ENCODE measurements at regions not wholly inside any gene's neighbourhood (a gene's known extent, or its start where the extent isn't known, plus 50 kb on each side); places are given as distances from the start of the nearest gene placed in this dataset.

DNA sequence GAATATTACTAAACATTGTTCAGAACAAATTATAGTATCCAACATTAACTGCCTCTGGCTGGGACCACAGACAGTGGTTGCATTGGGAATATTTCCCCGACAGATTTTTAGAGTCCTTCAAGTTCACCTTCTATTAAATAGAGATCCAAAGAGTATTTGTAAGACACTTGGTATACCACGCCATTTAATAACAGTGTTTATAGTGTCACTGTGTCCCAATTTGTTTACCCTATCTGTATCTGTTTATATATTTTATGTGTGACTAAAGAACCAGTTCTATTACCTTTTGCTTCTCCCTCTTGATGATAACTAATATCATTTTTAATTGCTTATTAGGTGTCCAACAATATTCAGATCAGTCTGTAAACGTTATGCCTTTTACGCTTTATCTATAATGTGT, 191.3 kb upstream of the IRX5 start:
- no peak for TF ChIP-seq NANOG (IDR thresholded peaks at IDR 0.05; ENCODE audit: borderline replicate concordance)
- no peak for TF ChIP-seq POLR2AphosphoS5 (IDR thresholded peaks at IDR 0.05; ENCODE audit: low read depth)
- Mint-ChIP-seq H3K27ac (no peak overlapping the region), H3K9me3 (peaks cover 3% of the 10 kb centered on the region; the same call in 1 of the 3 replicates), H3K36me3 (ENCODE audit: low read depth) (no peaks in the 10 kb centered on the region), H3K4me3 (no peak overlapping the region), H3K4me1 (no peaks in the 10 kb centered on the region), H3K27me3 (ENCODE audit: insufficient read depth, low read depth, poor library complexity) (peaks cover 4% of the 10 kb centered on the region)
- Histone ChIP-seq H3K4me3 (no peak overlapping the region), H3K4me2 (no peak overlapping the region), H3F3A (replicated peaks; ENCODE audit: low read depth) (no peaks in the 10 kb centered on the region), H2AFZ (no peak overlapping the region), H3K79me2 (replicated peaks; ENCODE audit: insufficient read depth) (no peaks in the 10 kb centered on the region), H3K4me1 (ENCODE audit: insufficient read depth) (no peaks in the 10 kb centered on the region), H3K36me3 (ENCODE audit: insufficient read depth) (no peaks in the 10 kb centered on the region), H3K27ac (ENCODE audit: low read depth) (no peak overlapping the region), H3K9me2 (ENCODE audit: insufficient read depth) (no peaks in the 10 kb centered on the region; the same call in 1 of the 2 replicates), H4K20me1 (replicated peaks; ENCODE audit: insufficient read depth) (no peaks in the 10 kb centered on the region), H3K27me3 (ENCODE audit: insufficient read depth) (no peaks in the 10 kb centered on the region)
- no peak for ATAC-seq
- DNase-seq (ENCODE audit: low spot score) = no peak

DNA sequence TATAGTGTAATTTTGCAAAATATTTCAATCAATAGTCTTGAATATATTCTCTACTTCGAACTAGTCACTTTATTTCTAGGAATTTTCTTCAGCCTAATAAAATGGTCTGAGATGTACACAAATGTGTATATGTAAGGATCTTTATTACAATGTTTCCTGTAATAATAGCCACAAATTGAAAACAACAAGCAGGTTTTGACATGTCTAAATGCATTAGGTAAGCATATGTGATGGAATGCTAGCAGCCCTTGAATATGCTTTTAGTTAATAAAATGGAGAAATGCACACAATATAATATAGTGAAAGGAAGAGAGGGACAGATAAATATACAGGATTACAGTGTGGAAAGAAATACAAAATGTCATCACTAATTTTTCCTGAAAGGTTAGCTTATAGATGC, 196.5 kb upstream of the IRX5 start:
- Histone ChIP-seq H3K79me2 (replicated peaks; ENCODE audit: insufficient read depth) (no peaks in the 10 kb centered on the region), H3K4me1 (ENCODE audit: insufficient read depth) (no peaks in the 10 kb centered on the region), H3K27me3 (ENCODE audit: insufficient read depth) (no peaks in the 10 kb centered on the region), H3K4me3 (no peak overlapping the region), H3K9me2 (ENCODE audit: insufficient read depth) (no peaks in the 10 kb centered on the region; the same call in 1 of the 2 replicates), H2AFZ (no peak overlapping the region), H3F3A (replicated peaks; ENCODE audit: low read depth) (no peaks in the 10 kb centered on the region), H3K27ac (ENCODE audit: low read depth) (no peak overlapping the region), H3K4me2 (no peak overlapping the region), H3K36me3 (ENCODE audit: insufficient read depth) (no peaks in the 10 kb centered on the region), H4K20me1 (replicated peaks; ENCODE audit: insufficient read depth) (no peaks in the 10 kb centered on the region)
- DNase-seq (ENCODE audit: low spot score) (no peak), ATAC-seq (no peak)
- H3K4me1 Mint-ChIP-seq = no peaks in the 10 kb centered on the region
- H3K27ac Mint-ChIP-seq = no peak overlapping the region
- no peak overlapping the region for H3K4me3 Mint-ChIP-seq
- H3K36me3 Mint-ChIP-seq (ENCODE audit: low read depth) = no peaks in the 10 kb centered on the region
- no peaks in the 10 kb centered on the region for H3K27me3 Mint-ChIP-seq (ENCODE audit: insufficient read depth, low read depth, poor library complexity)
- H3K9me3 Mint-ChIP-seq = no peaks in the 10 kb centered on the region
- TF ChIP-seq EZH2 (IDR thresholded peaks at IDR 0.05; ENCODE audit: low read depth, unreplicated experiment) (no peak), NANOG (IDR thresholded peaks at IDR 0.05; ENCODE audit: borderline replicate concordance) (no peak), EZH2phosphoT487 (IDR thresholded peaks at IDR 0.05; ENCODE audit: unreplicated experiment) (no peak), STAT1 (IDR thresholded peaks at IDR 0.05; ENCODE audit: unreplicated experiment) (no peak), CREB1 (CRISPR knock-in tag; IDR thresholded peaks at IDR 0.05; ENCODE audit: low read depth) (no peak), ZNF331 (CRISPR knock-in tag; IDR thresholded peaks at IDR 0.05; ENCODE audit: low read depth) (no peak), JUNB (IDR thresholded peaks at IDR 0.05; ENCODE audit: unreplicated experiment) (no peak), ZNF114 (CRISPR knock-in tag; IDR thresholded peaks at IDR 0.05) (no peak), POLR2AphosphoS5 (IDR thresholded peaks at IDR 0.05; ENCODE audit: low read depth) (no peak)
- TF ChIP-seq, protein P1, sequence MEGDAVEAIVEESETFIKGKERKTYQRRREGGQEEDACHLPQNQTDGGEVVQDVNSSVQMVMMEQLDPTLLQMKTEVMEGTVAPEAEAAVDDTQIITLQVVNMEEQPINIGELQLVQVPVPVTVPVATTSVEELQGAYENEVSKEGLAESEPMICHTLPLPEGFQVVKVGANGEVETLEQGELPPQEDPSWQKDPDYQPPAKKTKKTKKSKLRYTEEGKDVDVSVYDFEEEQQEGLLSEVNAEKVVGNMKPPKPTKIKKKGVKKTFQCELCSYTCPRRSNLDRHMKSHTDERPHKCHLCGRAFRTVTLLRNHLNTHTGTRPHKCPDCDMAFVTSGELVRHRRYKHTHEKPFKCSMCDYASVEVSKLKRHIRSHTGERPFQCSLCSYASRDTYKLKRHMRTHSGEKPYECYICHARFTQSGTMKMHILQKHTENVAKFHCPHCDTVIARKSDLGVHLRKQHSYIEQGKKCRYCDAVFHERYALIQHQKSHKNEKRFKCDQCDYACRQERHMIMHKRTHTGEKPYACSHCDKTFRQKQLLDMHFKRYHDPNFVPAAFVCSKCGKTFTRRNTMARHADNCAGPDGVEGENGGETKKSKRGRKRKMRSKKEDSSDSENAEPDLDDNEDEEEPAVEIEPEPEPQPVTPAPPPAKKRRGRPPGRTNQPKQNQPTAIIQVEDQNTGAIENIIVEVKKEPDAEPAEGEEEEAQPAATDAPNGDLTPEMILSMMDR (conservative IDR thresholded peaks at IDR 0.05; ENCODE audit: low read depth in 2 of 2) = no peak
- TF ChIP-seq, protein P2, sequence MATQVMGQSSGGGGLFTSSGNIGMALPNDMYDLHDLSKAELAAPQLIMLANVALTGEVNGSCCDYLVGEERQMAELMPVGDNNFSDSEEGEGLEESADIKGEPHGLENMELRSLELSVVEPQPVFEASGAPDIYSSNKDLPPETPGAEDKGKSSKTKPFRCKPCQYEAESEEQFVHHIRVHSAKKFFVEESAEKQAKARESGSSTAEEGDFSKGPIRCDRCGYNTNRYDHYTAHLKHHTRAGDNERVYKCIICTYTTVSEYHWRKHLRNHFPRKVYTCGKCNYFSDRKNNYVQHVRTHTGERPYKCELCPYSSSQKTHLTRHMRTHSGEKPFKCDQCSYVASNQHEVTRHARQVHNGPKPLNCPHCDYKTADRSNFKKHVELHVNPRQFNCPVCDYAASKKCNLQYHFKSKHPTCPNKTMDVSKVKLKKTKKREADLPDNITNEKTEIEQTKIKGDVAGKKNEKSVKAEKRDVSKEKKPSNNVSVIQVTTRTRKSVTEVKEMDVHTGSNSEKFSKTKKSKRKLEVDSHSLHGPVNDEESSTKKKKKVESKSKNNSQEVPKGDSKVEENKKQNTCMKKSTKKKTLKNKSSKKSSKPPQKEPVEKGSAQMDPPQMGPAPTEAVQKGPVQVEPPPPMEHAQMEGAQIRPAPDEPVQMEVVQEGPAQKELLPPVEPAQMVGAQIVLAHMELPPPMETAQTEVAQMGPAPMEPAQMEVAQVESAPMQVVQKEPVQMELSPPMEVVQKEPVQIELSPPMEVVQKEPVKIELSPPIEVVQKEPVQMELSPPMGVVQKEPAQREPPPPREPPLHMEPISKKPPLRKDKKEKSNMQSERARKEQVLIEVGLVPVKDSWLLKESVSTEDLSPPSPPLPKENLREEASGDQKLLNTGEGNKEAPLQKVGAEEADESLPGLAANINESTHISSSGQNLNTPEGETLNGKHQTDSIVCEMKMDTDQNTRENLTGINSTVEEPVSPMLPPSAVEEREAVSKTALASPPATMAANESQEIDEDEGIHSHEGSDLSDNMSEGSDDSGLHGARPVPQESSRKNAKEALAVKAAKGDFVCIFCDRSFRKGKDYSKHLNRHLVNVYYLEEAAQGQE (IDR thresholded peaks at IDR 0.05; ENCODE audit: unreplicated experiment) = no peak
- TF ChIP-seq, protein P3, sequence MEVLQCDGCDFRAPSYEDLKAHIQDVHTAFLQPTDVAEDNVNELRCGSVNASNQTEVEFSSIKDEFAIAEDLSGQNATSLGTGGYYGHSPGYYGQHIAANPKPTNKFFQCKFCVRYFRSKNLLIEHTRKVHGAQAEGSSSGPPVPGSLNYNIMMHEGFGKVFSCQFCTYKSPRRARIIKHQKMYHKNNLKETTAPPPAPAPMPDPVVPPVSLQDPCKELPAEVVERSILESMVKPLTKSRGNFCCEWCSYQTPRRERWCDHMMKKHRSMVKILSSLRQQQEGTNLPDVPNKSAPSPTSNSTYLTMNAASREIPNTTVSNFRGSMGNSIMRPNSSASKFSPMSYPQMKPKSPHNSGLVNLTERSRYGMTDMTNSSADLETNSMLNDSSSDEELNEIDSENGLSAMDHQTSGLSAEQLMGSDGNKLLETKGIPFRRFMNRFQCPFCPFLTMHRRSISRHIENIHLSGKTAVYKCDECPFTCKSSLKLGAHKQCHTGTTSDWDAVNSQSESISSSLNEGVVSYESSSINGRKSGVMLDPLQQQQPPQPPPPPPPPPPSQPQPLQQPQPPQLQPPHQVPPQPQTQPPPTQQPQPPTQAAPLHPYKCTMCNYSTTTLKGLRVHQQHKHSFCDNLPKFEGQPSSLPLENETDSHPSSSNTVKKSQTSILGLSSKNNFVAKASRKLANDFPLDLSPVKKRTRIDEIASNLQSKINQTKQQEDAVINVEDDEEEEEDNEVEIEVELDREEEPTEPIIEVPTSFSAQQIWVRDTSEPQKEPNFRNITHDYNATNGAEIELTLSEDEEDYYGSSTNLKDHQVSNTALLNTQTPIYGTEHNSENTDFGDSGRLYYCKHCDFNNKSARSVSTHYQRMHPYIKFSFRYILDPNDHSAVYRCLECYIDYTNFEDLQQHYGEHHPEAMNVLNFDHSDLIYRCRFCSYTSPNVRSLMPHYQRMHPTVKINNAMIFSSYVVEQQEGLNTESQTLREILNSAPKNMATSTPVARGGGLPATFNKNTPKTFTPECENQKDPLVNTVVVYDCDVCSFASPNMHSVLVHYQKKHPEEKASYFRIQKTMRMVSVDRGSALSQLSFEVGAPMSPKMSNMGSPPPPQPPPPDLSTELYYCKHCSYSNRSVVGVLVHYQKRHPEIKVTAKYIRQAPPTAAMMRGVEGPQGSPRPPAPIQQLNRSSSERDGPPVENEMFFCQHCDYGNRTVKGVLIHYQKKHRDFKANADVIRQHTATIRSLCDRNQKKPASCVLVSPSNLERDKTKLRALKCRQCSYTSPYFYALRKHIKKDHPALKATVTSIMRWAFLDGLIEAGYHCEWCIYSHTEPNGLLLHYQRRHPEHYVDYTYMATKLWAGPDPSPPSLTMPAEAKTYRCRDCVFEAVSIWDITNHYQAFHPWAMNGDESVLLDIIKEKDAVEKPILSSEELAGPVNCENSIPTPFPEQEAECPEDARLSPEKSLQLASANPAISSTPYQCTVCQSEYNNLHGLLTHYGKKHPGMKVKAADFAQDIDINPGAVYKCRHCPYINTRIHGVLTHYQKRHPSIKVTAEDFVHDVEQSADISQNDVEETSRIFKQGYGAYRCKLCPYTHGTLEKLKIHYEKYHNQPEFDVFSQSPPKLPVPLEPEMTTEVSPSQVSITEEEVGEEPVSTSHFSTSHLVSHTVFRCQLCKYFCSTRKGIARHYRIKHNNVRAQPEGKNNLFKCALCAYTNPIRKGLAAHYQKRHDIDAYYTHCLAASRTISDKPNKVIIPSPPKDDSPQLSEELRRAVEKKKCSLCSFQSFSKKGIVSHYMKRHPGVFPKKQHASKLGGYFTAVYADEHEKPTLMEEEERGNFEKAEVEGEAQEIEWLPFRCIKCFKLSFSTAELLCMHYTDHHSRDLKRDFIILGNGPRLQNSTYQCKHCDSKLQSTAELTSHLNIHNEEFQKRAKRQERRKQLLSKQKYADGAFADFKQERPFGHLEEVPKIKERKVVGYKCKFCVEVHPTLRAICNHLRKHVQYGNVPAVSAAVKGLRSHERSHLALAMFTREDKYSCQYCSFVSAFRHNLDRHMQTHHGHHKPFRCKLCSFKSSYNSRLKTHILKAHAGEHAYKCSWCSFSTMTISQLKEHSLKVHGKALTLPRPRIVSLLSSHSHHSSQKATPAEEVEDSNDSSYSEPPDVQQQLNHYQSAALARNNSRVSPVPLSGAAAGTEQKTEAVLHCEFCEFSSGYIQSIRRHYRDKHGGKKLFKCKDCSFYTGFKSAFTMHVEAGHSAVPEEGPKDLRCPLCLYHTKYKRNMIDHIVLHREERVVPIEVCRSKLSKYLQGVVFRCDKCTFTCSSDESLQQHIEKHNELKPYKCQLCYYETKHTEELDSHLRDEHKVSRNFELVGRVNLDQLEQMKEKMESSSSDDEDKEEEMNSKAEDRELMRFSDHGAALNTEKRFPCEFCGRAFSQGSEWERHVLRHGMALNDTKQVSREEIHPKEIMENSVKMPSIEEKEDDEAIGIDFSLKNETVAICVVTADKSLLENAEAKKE (CRISPR knock-in tag; IDR thresholded peaks at IDR 0.05) = no peak
